Esophagus muscularis mucosa (tissue), 4 donors: ENCODE measurements at regions not wholly inside any gene's neighbourhood (a gene's known extent, or its start where the extent isn't known, plus 50 kb on each side); places are given as distances from the start of the nearest gene placed in this dataset.
"Not testable (repeated sequence)": the region's sequence is repeated elsewhere in the genome, so short reads cannot be mapped to it uniquely, and the experiment has no call there.

ENCODE experiments used
- CTCF ChIP-seq, 3 experiments: fragments of 200-600 bp in 2 of 3; fragments of 450-650 bp in 1 of 3; sonication (generic) in 2 of 3; IDR thresholded peaks; one replicate each; pipeline ENCODE4 v1.5.1; 2017 to 2019; ENCODE audit warnings: antibody characterized with exemption in 3 of 3, mild to moderate bottlenecking in 2 of 3, moderate library complexity in 1 of 3
- EP300 ChIP-seq: sonication (generic); formaldehyde crosslinking; IDR thresholded peaks from one replicate; pipeline ENCODE4 v1.6.1; 2017; ENCODE audit warnings: antibody characterized with exemption
- POLR2A ChIP-seq: fragments of 450-650 bp; IDR thresholded peaks from one replicate; pipeline ENCODE4 v1.6.1; 2017; ENCODE audit warnings: antibody characterized with exemption, moderate library complexity, mild to moderate bottlenecking, low read depth

- not testable (repeated sequence) for TF ChIP-seq EP300; CTCF (IDR thresholded peaks at IDR 0.05); POLR2A
Measured at GRCh38 chr6:86730772-86731171, 206.6 kb upstream of the HTR1E start.
